Mammary epithelial cell (primary cell): ENCODE measurements at regions not wholly inside any gene's neighbourhood (a gene's known extent, or its start where the extent isn't known, plus 50 kb on each side); places are given as distances from the start of the nearest gene placed in this dataset.

Experiments used
- CTCF ChIP-seq, 2 donors: IDR thresholded peaks in 1 of 2; conservative IDR thresholded peaks in 1 of 2; 2 replicates each; pipeline ENCODE4 v1.5.1; 2011 to 2012; ENCODE audit warnings: inconsistent platforms in 2 of 2, low read length in 2 of 2, mild to moderate bottlenecking in 2 of 2, control low read depth in 1 of 2, low read depth in 1 of 2; ENCODE audit not compliant: insufficient read depth in 1 of 2; ENCODE audit errors: extremely low read depth in 1 of 2
- EZH2 ChIP-seq: IDR thresholded peaks from 2 replicates; pipeline ENCODE4 v1.6.1; 2012; ENCODE audit warnings: low read length, inconsistent platforms, borderline replicate concordance

DNA sequence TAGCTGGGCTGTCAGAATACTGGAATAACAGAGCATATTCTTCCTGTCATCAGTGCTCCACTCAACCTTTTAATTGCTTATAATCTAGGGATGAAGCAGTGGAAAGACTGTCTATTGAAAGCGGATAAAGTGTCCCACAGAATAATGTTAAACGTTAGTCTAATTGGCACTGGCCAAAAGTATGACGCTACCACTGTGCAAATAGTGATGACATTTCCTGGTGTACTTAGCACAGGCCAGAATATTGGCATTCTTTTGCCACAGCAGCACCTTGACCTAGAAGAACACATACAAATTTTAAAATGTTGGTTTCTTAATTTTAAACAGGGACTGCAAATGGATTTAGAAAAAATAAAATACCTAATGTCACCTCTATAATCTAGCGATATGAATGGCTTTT lies 635.2 kb upstream of the SPANXN1 start:
- TF ChIP-seq CTCF (conservative IDR thresholded peaks at IDR 0.05 in 1 of 2, IDR thresholded peaks at IDR 0.05 in 1 of 2; ENCODE audit: extremely low read depth in 1 of 2, insufficient read depth in 1 of 2, low read depth in 1 of 2, low read length in 2 of 2): no peak
- TF ChIP-seq EZH2: no peak
